ENCODE measurements at regions not wholly inside any gene's neighbourhood (a gene's known extent, or its start where the extent isn't known, plus 50 kb on each side); places are given as distances from the start of the nearest gene placed in this dataset.

GRCh38 chr15:72939514-72940228, 112.6 kb upstream of the NEO1 start:
- no peak overlapping the region for H3K9ac ChIP-seq (ENCODE audit: low read depth, low read length, poor library complexity, severe bottlenecking)
- no peaks in the 10 kb centered on the region for H4K20me1 ChIP-seq (ENCODE audit: insufficient read depth, low read length, poor library complexity, severe bottlenecking)

GRCh38 chr15:72936691-72937679, 115.3 kb upstream of the NEO1 start:
- H3K4me2 ChIP-seq (ENCODE audit: low read depth, low read length, poor library complexity, severe bottlenecking): no peak overlapping the region
- H2AFZ ChIP-seq (ENCODE audit: low read length): no peak overlapping the region
- H3K36me3 ChIP-seq (ENCODE audit: insufficient read depth, low read length): no peaks in the 10 kb centered on the region
- no peak overlapping the region for H3K4me3 ChIP-seq (ENCODE audit: low read length, poor library complexity, severe bottlenecking)
- H3F3A ChIP-seq (ENCODE audit: low read depth): no peaks in the 10 kb centered on the region
- TF ChIP-seq, protein P1, sequence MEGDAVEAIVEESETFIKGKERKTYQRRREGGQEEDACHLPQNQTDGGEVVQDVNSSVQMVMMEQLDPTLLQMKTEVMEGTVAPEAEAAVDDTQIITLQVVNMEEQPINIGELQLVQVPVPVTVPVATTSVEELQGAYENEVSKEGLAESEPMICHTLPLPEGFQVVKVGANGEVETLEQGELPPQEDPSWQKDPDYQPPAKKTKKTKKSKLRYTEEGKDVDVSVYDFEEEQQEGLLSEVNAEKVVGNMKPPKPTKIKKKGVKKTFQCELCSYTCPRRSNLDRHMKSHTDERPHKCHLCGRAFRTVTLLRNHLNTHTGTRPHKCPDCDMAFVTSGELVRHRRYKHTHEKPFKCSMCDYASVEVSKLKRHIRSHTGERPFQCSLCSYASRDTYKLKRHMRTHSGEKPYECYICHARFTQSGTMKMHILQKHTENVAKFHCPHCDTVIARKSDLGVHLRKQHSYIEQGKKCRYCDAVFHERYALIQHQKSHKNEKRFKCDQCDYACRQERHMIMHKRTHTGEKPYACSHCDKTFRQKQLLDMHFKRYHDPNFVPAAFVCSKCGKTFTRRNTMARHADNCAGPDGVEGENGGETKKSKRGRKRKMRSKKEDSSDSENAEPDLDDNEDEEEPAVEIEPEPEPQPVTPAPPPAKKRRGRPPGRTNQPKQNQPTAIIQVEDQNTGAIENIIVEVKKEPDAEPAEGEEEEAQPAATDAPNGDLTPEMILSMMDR (conservative IDR thresholded peaks at IDR 0.05; ENCODE audit: low read length): no peak
- no peaks in the 10 kb centered on the region for H3K9me3 ChIP-seq (ENCODE audit: insufficient read depth, low read depth, low read length)
- H3K79me2 ChIP-seq (ENCODE audit: insufficient read depth, low read length): no peaks in the 10 kb centered on the region
- no peaks in the 10 kb centered on the region for H4K20me1 ChIP-seq (ENCODE audit: insufficient read depth, low read length, poor library complexity, severe bottlenecking)
- no peaks in the 10 kb centered on the region for H3K4me1 ChIP-seq (ENCODE audit: insufficient read depth, low read length, poor library complexity, severe bottlenecking)
- no peaks in the 10 kb centered on the region for H3K27me3 ChIP-seq (ENCODE audit: insufficient read depth, low read length, poor library complexity, severe bottlenecking)
- H3K9ac ChIP-seq (ENCODE audit: low read depth, low read length, poor library complexity, severe bottlenecking): no peak overlapping the region
- no peaks in the 10 kb centered on the region for H3K9me2 ChIP-seq (replicated peaks; ENCODE audit: low read depth, low read length)

More at GRCh38 chr15:72939514-72940228, 112.6 kb upstream of the NEO1 start:
- no peak for TF ChIP-seq EZH2phosphoT487 (IDR thresholded peaks at IDR 0.05; ENCODE audit: borderline replicate concordance)
- TF ChIP-seq, protein P1 (conservative IDR thresholded peaks at IDR 0.05; ENCODE audit: low read length): no peak
- Histone ChIP-seq H3K4me2 (ENCODE audit: low read depth, low read length, poor library complexity, severe bottlenecking) (no peak overlapping the region), H2AFZ (ENCODE audit: low read length) (no peak overlapping the region), H3K4me3 (ENCODE audit: low read length, poor library complexity, severe bottlenecking) (no peak overlapping the region), H3K4me1 (ENCODE audit: insufficient read depth, low read length, poor library complexity, severe bottlenecking) (no peaks in the 10 kb centered on the region), H3K27me3 (ENCODE audit: insufficient read depth, low read length, poor library complexity, severe bottlenecking) (no peaks in the 10 kb centered on the region), H3F3A (ENCODE audit: low read depth) (no peaks in the 10 kb centered on the region), H3K9me2 (replicated peaks; ENCODE audit: low read depth, low read length) (no peaks in the 10 kb centered on the region), H3K9me3 (ENCODE audit: insufficient read depth, low read depth, low read length) (no peaks in the 10 kb centered on the region), H3K79me2 (ENCODE audit: insufficient read depth, low read length) (no peaks in the 10 kb centered on the region), H3K36me3 (ENCODE audit: insufficient read depth, low read length) (no peaks in the 10 kb centered on the region)

GRCh38 chr15:72936237-72936636, 116.0 kb upstream of the NEO1 start:
- no peaks in the 10 kb centered on the region for H3K27me3 ChIP-seq (ENCODE audit: insufficient read depth, low read length, poor library complexity, severe bottlenecking)
- H3K4me2 ChIP-seq (ENCODE audit: low read depth, low read length, poor library complexity, severe bottlenecking): no peak overlapping the region
- no peaks in the 10 kb centered on the region for H4K20me1 ChIP-seq (ENCODE audit: insufficient read depth, low read length, poor library complexity, severe bottlenecking)
- H3K4me1 ChIP-seq (ENCODE audit: insufficient read depth, low read length, poor library complexity, severe bottlenecking): no peaks in the 10 kb centered on the region
- no peaks in the 10 kb centered on the region for H3K36me3 ChIP-seq (ENCODE audit: insufficient read depth, low read length)
- H2AFZ ChIP-seq (ENCODE audit: low read length): no peak overlapping the region
- H3K9ac ChIP-seq (ENCODE audit: low read depth, low read length, poor library complexity, severe bottlenecking): no peak overlapping the region
- no peaks in the 10 kb centered on the region for H3K79me2 ChIP-seq (ENCODE audit: insufficient read depth, low read length)
- H3F3A ChIP-seq (ENCODE audit: low read depth): no peaks in the 10 kb centered on the region
- H3K9me3 ChIP-seq (ENCODE audit: insufficient read depth, low read depth, low read length): no peaks in the 10 kb centered on the region
- no peak for TF ChIP-seq EZH2phosphoT487 (IDR thresholded peaks at IDR 0.05; ENCODE audit: borderline replicate concordance)
- TF ChIP-seq, protein P1 (conservative IDR thresholded peaks at IDR 0.05; ENCODE audit: low read length): no peak
- no peaks in the 10 kb centered on the region for H3K9me2 ChIP-seq (replicated peaks; ENCODE audit: low read depth, low read length)
- H3K4me3 ChIP-seq (ENCODE audit: low read length, poor library complexity, severe bottlenecking): no peak overlapping the region

Data from Loucy (cell line).